Activated CD8-positive, alpha-beta memory T cell treated with anti-CD3 and anti-CD28 coated beads for 36 hours (primary cell): ENCODE measurements at regions not wholly inside any gene's neighbourhood (a gene's known extent, or its start where the extent isn't known, plus 50 kb on each side); places are given as distances from the start of the nearest gene placed in this dataset.

Source experiments
- CTCF ChIA-PET: fragments of 350-600 bp; sonication (Branson Sonifier 250); formaldehyde crosslinking; loops from one replicate; lab custom pipeline; 2021; ENCODE audit warnings: antibody characterized with exemption; lab: Charles Lee
- POLR2A ChIA-PET: fragments of 350-600 bp; sonication (Branson Sonifier 250); formaldehyde crosslinking; loops from one replicate; lab custom pipeline; 2021; ENCODE audit warnings: antibody characterized with exemption; lab: Charles Lee

DNA sequence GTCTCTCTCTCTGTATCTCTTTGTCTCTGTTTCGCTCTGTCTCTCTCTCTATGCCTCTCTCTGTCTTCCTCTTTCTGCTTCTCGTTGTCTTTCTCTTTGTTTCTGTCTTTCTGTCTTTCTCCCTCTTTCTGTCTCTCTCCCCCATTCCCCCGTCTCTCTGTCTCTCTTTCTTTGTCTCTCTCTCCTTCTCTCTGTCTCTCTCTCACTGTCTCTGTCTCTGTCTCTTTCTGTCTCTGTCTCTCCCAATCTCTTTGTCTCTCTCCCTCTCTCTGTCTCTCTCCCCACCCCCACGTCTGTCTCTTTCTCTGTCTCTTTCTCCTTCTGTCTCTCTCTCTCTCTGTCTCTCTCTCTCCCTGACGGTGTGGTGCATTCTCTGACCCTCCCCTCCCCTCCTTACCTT, 71.9 kb upstream of the ZNF516 start:
- CTCF ChIA-PET = no interaction called here
- POLR2A ChIA-PET = no interaction called here

DNA sequence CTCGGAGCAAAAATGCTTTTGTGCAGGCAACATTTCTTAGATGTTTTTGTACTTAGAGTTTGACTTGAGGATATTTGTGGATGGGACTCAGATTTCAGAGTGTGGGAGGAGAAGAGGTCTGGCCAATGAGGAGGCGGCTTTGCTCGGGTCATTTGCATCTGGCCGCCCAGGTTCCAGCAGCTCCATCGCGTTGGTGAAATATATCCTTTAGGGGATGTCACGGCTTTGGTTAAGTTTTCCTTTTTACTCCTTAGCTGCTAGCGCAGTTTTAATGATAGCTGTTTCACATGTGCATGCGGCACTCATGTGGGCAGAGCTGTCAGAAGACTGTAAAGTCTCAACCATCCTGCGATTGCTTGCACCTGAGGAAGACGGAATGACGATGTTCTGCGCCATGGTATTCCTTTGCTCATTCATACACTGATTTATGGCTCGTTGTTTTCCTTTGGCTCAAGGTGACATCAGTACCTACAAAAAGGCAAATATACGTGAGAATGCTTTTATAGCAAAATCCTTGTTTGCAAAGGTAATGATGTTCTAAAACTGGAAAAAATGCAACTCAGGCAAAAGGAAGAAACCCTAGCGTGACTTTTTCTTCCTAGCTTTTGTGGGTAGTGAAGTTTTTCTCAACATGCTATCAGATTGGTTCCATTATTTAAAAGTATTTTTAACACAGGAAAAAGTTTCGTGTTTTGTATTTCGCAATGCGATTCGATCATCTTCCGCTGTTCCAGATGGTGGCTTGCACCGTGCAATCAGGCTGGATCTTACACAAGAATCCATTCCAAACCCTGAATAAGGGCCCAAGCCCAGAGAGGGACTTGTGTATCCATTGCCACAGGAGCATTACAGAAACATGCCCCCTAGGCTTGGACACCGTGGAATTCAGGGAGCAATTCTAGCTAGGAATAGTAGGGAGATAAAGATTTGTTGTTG, 70.5 kb upstream of the ZNF516 start:
- POLR2A ChIA-PET = no interaction called here

DNA sequence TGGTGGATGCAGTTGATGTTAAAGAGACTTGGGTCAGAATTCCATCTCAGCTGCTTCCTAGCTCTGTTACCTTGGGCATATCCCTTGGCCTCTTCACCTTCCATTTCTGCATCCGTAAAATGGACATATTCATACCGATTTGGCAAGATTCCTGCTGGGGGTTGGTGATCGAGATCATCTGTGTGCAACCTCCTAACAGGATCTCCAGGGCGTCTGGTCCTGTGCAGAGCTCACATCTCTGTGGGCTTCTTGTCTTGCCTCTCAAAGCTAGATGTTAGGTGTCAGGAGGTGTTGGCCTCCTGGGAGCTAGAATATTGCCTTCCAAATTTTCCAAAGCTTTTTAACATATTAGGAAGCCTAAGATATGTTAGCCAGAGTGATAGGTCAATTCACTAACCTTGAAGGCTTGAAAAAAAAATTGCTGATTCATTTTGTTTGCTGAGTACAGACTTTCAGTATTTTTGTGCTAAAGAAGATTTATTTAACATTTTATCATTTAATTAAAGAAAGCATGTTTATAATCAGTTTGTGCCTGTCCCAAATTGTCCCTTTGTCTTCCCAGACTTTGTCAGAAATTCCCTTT, 69.7 kb upstream of the ZNF516 start:
- ChIA-PET POLR2A (no interaction called here), CTCF (no interaction called here)

More for the DNA sequence above, 70.5 kb upstream of the ZNF516 start:
- CTCF ChIA-PET = no interaction called here

DNA sequence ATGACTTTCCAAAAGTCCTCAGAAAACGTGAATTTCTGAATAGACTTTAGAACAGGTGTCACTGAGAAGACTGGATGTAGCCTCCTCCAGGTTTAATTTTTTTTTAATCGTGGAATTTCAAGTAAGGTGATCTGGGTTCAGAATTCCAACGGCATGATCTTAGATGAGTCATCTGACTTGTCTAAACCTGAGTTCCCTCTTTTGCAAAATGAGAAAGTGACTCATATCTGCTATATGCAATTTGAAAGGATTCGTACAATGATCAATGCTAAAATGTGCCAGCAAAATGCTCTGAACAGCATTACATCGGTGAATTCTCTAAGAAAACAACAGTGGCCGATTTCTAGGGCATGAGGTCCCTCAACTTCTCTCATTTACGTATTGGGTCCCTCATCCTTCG, 69.1 kb upstream of the ZNF516 start:
- POLR2A ChIA-PET = no interaction called here

DNA sequence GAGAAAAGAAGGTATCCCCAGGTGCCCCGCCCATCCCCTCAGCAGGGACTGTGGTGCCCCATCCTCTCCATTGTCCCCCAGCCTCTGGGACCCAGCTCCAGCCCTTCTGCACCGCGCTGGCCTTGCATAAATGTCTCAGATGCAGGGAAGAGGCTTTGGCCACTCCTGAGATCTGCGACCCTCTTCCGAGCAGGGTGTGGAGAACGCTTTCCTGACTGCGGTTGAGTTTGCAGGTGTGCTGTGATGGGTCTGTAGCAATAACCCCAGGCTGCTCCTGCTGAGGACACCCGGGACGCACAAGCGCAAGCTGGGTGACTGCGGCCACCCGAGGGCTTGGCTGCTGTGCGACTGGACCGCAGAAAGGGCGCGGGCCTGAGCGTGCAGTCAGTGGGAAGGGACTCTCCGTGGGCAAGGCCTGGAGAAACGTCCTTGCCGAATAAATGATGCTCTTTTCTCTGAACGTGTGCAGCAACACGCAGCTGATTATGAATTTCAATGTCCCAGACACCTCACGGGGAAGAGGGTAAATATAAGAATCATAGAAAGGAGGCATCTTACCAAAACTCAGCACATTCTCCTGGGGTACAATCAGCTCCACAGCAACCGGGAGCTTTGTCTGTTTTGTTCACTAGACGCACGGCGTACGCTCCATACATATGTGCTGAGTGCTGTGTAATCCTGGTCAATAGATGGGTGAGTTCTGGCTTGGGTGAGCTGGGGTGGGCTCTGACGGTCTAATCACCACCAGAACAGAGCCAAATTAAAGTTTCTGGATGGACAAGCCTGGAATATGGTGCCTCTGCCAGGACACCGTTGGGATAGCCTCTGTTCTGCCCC, 67.5 kb upstream of the ZNF516 start:
- CTCF ChIA-PET = interaction anchor here (0.6 kb wide), 1 partner anchor 41 kb away, joined by 3 read pairs; no protein-coding TSS in a partner anchor
- POLR2A ChIA-PET = no interaction called here

More for the DNA sequence above, 69.1 kb upstream of the ZNF516 start:
- CTCF ChIA-PET = no interaction called here

DNA sequence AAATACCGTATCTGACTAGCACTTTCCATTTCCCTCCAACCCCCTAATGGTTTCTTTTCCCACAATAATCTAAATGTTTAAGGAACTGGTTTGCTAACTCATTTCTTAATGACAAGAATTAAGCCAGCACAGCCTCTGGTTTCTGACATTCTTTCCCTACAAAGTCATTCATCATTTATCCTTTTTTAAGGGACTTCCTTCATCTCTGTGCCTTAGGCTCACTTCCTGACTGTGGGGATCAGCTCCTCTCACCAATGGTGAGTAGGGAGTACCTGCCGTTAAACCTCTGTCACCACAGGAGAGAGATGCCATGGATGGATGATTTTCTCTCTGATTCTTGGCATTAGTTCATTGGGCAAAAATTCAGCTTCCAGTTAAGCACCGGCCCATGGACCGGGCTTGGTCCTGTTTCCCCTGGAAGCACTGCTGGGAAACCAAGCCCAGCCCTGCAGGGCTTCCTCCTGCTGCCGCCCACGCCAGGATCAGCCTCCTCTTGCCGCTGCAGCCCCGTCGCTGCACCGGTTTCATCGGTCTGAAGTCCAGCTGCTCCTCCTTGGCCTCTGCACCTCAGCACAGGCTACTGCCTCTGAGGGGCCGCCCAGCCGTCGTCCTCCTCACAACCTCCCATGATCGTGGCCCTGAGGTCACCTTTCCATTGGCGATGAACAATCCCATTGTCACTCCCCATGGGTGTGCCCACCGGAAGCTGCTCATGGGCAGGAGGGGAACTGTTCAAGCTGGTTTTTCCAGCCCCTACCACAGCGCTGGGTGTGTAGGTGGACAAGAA, 64.0 kb upstream of the ZNF516 start:
- POLR2A ChIA-PET = no interaction called here
- CTCF ChIA-PET = no interaction called here

DNA sequence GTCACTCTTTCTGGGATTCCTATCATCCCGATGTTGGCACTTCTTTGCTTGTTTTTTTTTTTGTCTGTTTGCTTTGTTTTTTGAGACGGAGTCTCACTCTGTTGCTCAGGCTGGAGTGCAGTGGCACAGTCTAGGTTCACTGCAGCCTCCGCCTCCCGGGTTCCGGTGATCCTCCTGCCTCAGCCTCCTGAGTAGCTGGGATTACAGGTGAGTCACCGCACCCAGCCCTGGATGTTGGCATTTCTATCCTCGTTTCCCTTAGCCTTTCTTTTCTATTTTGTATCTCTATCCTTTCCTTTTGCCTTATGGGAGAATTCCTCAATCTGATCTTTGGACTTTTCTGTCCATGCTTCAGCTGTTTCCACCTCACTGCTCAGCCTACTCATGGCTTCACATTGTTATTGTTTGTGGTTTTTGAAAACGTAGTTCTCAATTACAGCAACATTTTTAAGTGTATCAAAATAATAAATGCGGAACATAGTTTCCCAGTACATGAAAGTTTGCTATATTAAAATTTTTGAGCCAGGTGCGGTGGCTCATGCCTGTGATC, 62.1 kb upstream of the ZNF516 start:
- CTCF ChIA-PET = no interaction called here

DNA sequence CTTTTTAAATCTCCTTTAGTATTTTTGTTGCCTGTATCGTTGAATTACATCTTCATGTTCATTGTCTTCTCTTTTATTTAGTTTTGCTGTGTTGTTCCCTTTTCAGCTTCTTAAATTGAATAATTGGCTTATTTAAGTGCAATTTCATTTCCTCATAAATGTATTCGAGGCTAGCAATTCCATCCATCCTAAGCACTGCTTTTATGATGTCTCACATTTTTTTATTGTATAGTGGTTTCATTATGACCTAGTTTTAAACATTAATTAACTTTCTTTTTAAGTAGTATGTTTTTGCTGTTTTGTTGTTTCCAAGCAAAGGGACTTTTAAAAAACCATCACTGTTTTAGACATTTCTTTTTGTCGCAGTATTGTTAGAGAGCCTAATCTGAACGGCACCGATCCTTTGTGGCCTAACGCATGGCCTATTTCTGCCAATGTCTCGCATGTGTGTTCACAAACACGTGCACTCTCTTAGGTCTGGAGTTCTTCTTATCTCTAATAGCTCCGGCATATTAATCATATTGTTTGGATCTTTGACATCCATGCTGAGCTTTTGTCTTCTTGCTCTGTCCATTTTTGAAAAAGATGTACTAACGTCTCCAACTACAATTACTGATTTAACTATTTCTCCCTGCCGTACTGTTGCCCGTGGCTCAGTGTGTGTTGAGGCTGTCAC, 59.6 kb upstream of the ZNF516 start:
- CTCF ChIA-PET = no interaction called here

More for the DNA sequence above, 62.1 kb upstream of the ZNF516 start:
- POLR2A ChIA-PET = no interaction called here

DNA sequence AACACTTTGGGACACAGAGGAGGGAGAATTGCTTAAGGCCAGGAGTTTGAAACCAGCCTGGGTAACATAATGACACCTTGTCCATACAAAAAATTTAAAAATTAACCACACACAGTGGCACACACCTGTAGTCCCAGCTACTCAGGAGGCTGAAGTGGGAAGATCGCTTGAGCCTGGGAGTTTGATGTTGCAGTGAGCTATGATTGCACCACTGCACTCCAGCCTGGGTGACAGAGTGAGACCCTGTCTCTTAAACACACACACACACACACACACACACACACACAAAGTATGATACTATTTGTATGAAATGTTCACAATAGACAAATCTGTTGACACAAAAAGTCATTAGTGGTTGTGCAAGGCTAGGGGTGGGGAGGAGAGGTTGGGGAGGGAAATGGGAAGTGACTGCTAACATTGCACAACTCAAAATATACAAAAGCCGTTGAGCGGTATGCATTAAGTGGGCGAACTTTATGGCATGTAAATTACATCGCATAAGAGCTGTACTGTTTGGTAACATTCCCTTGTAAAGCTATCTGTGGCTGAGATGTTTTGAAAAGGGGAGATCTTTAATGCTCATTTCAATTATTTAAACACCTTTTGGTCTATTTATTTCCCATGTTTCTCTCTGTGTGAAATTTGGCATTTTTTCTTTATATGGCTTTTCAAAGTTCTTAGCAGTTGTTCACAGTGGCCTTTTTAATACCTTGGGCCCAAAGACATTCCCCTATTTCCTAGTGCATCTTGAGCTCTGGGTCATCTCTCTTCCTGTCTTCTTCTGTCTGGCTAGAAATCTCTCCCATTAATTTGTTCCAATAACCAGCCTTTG, 58.9 kb upstream of the ZNF516 start:
- ChIA-PET POLR2A (no interaction called here), CTCF (no interaction called here)

More for the DNA sequence above, 59.6 kb upstream of the ZNF516 start:
- POLR2A ChIA-PET = no interaction called here

DNA sequence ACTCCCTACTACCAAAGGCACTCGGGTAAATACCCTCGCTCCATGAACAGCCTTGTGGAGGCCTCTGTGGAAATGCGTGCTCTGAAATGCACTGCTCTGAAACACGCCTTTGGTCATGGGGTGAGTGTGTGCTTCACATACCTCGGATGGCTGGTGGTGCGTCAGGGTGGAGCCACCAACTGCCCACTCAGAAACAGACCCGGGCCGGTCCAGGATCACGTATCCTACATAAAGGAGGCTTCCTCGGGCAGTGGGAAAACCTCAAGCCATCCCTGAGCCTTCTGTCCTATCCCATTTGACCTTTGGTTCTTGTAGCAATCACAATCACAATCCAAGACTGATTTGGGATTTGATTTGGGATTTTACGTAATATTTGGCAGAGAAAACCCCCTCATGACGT, 53.5 kb upstream of the ZNF516 start:
- CTCF ChIA-PET = no interaction called here
- POLR2A ChIA-PET = no interaction called here

DNA sequence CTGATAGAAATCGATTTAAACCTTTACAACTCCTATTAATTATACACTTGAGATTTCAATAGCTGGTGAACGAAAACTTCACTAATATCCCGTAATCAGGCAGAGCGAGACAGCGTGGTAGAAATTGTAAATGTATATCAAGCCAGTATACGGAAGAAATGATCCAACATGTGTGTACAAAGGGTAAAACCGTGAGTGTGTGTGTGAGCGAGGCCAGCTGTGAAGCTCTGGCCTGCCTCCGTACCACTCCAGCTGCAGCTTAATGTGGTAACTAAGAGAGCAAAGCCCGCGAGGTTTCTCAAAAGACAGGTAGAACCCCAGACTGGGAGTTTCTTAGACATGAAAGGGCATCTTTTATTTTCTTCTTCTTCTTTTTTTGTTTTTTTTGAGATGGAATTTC, 52.3 kb upstream of the ZNF516 start:
- ChIA-PET POLR2A (no interaction called here), CTCF (no interaction called here)

DNA sequence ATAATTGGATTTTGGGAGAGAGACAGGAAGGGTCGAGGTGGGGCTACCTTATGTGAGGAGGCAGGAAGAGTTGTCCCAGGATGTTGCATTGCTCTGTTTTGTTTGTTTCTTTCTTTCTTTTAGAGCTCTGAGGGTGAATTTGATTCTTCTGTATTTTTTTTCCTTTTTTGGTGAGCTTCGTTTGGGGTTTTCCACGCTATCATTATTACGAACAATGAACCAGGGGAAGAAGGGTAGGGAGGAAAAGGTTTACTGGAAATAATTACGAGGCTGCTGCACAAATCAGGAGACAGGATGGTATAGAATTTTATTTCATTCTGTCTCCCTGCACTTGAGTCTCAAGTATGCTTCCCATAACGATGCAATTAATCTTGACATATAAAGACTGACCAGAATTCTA, 51.4 kb upstream of the ZNF516 start:
- ChIA-PET POLR2A (no interaction called here), CTCF (no interaction called here)

DNA sequence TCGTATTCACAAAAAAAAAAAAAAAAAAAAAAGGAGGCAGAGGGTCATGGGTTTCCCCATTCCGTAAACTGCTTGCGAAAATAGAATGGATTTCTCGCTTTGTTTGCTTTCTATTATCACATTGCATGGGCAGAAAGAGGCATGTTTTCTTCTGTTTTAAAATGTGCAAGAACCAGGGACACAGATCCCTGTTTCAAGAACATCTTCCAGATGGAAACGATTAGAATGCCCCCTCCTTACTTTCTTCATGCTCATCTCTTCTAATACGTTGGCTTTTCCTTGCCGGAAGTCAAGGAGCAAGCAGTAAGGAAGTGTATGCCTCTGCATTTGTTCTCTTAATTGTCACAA, 51.0 kb upstream of the ZNF516 start:
- ChIA-PET POLR2A (no interaction called here), CTCF (no interaction called here)

DNA sequence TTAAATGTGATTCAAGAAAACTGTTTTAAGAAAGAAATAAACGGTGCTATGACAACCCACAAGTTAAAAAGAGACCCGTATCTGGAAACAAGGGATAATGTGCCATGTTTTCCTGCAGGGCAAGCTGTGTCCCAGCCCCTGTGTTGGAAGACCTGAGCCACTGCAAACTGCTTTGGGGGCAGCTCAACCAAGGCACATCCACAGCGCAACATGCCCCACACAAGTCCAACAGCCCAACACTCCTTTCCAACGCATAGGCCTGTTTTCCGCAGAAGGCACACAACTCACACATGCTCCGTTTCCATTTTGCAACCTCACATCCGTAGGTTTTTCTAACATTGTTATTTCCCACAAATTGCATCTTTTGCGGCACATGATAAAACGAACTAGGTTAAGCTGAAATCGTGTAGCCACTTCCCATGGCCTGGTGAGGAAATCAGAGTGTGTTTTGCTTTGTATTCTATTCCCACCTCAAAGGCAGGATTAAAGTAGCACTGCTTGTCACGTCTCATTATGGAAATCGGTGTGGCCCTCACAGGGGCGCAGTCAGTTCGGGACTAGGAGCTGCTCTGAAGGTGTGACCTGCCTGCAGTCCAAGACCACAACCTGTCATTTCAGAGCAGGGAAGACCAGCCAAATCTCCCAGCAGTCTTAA, 50.5 kb upstream of the ZNF516 start:
- POLR2A ChIA-PET = no interaction called here
- CTCF ChIA-PET = no interaction called here

DNA sequence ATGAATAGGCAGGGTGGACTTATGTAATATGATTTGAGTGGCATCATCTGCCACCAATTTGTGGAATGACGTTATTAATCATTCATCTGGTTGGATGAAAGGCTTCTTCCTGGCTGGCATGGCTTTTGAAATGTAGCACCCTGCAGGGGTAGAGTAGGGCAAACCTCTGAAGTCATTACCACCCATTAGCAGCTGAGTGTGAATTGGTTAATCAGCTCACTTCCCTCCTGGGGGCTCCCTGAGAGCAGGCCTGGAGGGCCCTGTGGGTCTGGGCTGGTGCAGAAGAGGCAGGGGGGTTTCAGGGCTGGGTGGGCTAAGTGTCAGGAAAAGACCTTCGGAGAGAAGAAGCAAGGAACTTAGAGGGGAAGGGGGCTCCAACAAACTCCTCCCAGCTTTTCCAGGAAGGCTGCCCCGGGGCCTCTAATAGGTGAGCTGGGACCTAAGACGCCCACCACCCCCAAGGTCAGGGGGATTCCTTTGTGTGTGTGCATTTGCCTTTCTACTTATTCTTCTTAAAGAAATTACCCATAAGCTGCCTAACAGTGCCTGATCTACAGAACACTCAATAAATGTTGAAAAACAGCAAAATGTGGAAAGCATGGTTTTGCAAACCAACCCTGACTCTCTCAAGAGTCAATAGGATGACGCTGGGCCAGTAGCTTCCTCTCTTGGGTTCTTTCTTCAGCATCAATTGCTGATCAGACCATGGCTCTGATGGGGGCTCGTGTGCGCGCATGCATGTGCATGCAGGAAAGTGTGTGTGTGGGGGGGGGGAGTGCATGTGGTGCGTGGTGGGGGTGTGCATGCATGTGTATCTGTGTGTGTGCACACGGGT, 49.7 kb upstream of the ZNF516 start:
- CTCF ChIA-PET = no interaction called here
- POLR2A ChIA-PET = no interaction called here
